ENCODE measurements at regions not wholly inside any gene's neighbourhood (a gene's known extent, or its start where the extent isn't known, plus 50 kb on each side); places are given as distances from the start of the nearest gene placed in this dataset.
A peak's percentile ranks its signal among the peaks of the same experiment; 100 is the strongest.

GRCh38 chr20:48283470-48284110 lies 498.3 kb upstream of the SULF2 start (continued):
- TF ChIP-seq ZNF318 (CRISPR knock-in tag; IDR thresholded peaks at IDR 0.05): no peak
- no peak for TF ChIP-seq JARID2 (CRISPR knock-in tag; IDR thresholded peaks at IDR 0.05; ENCODE audit: insufficient replicate concordance)
- TF ChIP-seq ZNF275 (CRISPR knock-in tag; IDR thresholded peaks at IDR 0.05; ENCODE audit: borderline replicate concordance): no peak
- no peak for TF ChIP-seq ZNF7 (CRISPR knock-in tag; IDR thresholded peaks at IDR 0.05)
- no peak for TF ChIP-seq ZNF704 (CRISPR knock-in tag; IDR thresholded peaks at IDR 0.05; ENCODE audit: borderline replicate concordance)
- no peak for TF ChIP-seq ZNF407 (CRISPR knock-in tag; IDR thresholded peaks at IDR 0.05; ENCODE audit: not compliant biosample characterization)
- 0 out of 2 replicates have a peak, but pooled peaks have one; percentile 40 for TF ChIP-seq KMT2B (CRISPR knock-in tag; IDR thresholded peaks at IDR 0.05)
- TF ChIP-seq ZNF672 (CRISPR knock-in tag; IDR thresholded peaks at IDR 0.05): no peak
- TF ChIP-seq PTBP1 (IDR thresholded peaks at IDR 0.05; ENCODE audit: low read depth, low read length, poor library complexity, severe bottlenecking): no peak
